Natural killer cell (primary cell): ENCODE measurements at regions not wholly inside any gene's neighbourhood (a gene's known extent, or its start where the extent isn't known, plus 50 kb on each side); places are given as distances from the start of the nearest gene placed in this dataset.
A peak's percentile ranks its signal among the peaks of the same experiment; 100 is the strongest.

ENCODE experiments used
- ATAC-seq, 3 donors: fragments of 150-1000 bp in 2 of 3; fragments of 200-7000 bp in 1 of 3; cut with Tn5 transposase; 1 replicate in 1 of 3; 2 replicates in 2 of 3; pipeline ENCODE4 v1.10.0; 2021; ENCODE audit warnings: mild to moderate bottlenecking in 2 of 3, moderate library complexity in 2 of 3
- DNase-seq, 2 donors: peaks; one replicate each; pipeline versions ENCODE4 v3.0.0 to v3.0.0-alpha.2; 2013 to 2021; ENCODE audit warnings: mixed read lengths in 1 of 2
- H3K27ac ChIP-seq: one replicate; pipeline ENCODE4 v1.5.1; 2013; ENCODE audit warnings: mild to moderate bottlenecking, low read length
- H3K27me3 ChIP-seq: one replicate; pipeline ENCODE4 v1.6.1; 2013; ENCODE audit warnings: low read length; ENCODE audit not compliant: control insufficient read depth, insufficient read depth
- H3K36me3 ChIP-seq: one replicate; pipeline ENCODE4 v1.6.1; 2013; ENCODE audit warnings: low read length; ENCODE audit not compliant: control insufficient read depth, insufficient read depth
- H3K4me1 ChIP-seq: one replicate; pipeline ENCODE4 v1.6.1; 2013; ENCODE audit warnings: low read length; ENCODE audit not compliant: control insufficient read depth, insufficient read depth
- H3K4me3 ChIP-seq: one replicate; pipeline ENCODE4 v1.5.1; 2013; ENCODE audit warnings: low read length
- H3K9me3 ChIP-seq: one replicate; pipeline ENCODE4 v1.6.1; 2013; ENCODE audit warnings: low read length; ENCODE audit not compliant: control insufficient read depth, insufficient read depth
- H3K27ac Mint-ChIP-seq, 2 donors: one replicate each; pipeline ENCODE4 v1.8.0; 2022; ENCODE audit warnings: mild to moderate bottlenecking in 2 of 2, mixed read lengths in 2 of 2, moderate library complexity in 1 of 2
- H3K27me3 Mint-ChIP-seq, 2 donors: one replicate each; pipeline ENCODE4 v1.8.0; 2022; ENCODE audit warnings: low read depth in 2 of 2, mixed read lengths in 2 of 2
- H3K36me3 Mint-ChIP-seq: one replicate; pipeline ENCODE4 v1.8.0; 2022; ENCODE audit warnings: mixed read lengths
- H3K4me1 Mint-ChIP-seq, 2 donors: one replicate each; pipeline ENCODE4 v1.8.0; 2022; ENCODE audit warnings: mixed read lengths in 2 of 2
- H3K4me3 Mint-ChIP-seq: one replicate; pipeline ENCODE4 v1.8.0; 2022; ENCODE audit warnings: mild to moderate bottlenecking, moderate library complexity, mixed read lengths
- H3K9me3 Mint-ChIP-seq, 2 donors: one replicate each; pipeline ENCODE4 v1.8.0; 2022; ENCODE audit warnings: mixed read lengths in 2 of 2
- WGBS: methylation state at CpG from one replicate; pipeline ENCODE4 v1.1.7; 2013; ENCODE audit warnings: missing lambda C conversion rate; ENCODE audit not compliant: insufficient coverage; 5-methylcytosine and 5-hydroxymethylcytosine counted together
- intact Hi-C: fragments of 100-400 bp; cut with micrococcal nuclease; formaldehyde crosslinking; loops from one replicate; pipeline ENCODE4 v1.14.2; 2022
- TF ChIP-seq, protein P1 (sequence below): fragments of 200-600 bp; IDR thresholded peaks from one replicate; pipeline ENCODE4 v1.8.0; 2022; ENCODE audit warnings: antibody characterized with exemption

DNA sequence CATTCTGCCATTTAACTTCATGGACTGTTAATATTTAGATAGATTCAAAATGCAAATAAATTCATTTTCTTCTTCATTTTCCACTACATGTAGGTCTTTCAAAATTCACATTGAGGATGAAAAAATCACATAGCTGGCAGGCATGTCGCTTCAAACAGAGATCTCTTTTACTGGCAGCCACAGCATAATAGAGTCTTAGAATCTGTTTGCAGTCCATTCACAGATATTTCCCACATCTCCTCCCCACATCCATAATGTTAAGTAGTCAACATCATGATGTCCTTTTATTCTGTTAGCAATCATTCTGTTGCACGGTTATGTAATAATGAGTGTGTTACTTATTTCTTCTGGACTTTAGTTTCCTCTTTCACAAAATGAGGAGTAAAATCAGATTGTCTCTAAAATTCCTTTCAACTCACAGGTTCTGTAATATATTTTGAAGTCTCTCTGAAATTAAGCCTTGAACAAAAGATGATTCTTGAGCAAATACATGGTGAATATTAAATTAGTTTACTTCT is 257.5 kb upstream of the SNX7 start:
- Histone ChIP-seq H3K4me1 (no peaks in the 10 kb centered on the region), H3K4me3 (no peak overlapping the region), H3K27ac (no peak overlapping the region), H3K27me3 (no peaks in the 10 kb centered on the region), H3K9me3 (no peaks in the 10 kb centered on the region), H3K36me3 (no peaks in the 10 kb centered on the region)
- Mint-ChIP-seq H3K4me3 (peak overlapping the region; percentile 47), H3K4me1 (peaks cover 35 to 44% of the 10 kb centered on the region in 2 donors), H3K27me3 (no peaks in the 10 kb centered on the region), H3K27ac (peak overlapping the region; percentile 88 to 90), H3K9me3 (no peaks in the 10 kb centered on the region), H3K36me3 (no peaks in the 10 kb centered on the region)
- DNase-seq (no peak), ATAC-seq (no peak)
- 86% methylated on average over 1 of the region's 2 CpGs for WGBS
- intact Hi-C loops = no loop called here
- TF ChIP-seq, protein P1, sequence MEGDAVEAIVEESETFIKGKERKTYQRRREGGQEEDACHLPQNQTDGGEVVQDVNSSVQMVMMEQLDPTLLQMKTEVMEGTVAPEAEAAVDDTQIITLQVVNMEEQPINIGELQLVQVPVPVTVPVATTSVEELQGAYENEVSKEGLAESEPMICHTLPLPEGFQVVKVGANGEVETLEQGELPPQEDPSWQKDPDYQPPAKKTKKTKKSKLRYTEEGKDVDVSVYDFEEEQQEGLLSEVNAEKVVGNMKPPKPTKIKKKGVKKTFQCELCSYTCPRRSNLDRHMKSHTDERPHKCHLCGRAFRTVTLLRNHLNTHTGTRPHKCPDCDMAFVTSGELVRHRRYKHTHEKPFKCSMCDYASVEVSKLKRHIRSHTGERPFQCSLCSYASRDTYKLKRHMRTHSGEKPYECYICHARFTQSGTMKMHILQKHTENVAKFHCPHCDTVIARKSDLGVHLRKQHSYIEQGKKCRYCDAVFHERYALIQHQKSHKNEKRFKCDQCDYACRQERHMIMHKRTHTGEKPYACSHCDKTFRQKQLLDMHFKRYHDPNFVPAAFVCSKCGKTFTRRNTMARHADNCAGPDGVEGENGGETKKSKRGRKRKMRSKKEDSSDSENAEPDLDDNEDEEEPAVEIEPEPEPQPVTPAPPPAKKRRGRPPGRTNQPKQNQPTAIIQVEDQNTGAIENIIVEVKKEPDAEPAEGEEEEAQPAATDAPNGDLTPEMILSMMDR = no peak

DNA sequence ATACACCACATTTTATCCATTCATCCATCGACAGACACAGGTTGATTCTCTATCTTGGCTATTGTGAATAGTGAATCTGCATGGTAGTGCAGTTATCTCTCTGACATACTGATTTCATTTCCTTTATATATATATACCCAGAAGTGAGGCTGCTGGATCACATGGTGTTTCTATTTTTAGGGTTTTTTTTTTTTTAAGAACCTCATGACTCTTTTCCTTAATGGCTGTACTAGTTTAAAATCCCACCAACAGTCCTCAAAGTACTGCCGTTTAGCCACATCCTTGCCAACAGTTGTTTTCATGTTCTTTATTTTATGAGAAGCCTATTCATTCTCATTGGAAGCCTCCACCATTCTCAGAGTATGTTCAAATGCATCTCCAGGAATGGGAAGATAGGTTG is 258.7 kb upstream of the SNX7 start:
- H3K27me3 Mint-ChIP-seq = no peaks in the 10 kb centered on the region
- no peak for DNase-seq
- ATAC-seq = peak in 1 of 3 donors; percentile 41
- H3K27me3 ChIP-seq = no peaks in the 10 kb centered on the region
- H3K36me3 Mint-ChIP-seq = no peaks in the 10 kb centered on the region
- no peaks in the 10 kb centered on the region for H3K9me3 Mint-ChIP-seq
- H3K9me3 ChIP-seq = no peaks in the 10 kb centered on the region
- H3K4me1 ChIP-seq = no peaks in the 10 kb centered on the region
- peaks cover 45 to 55% of the 10 kb centered on the region in 2 donors for H3K4me1 Mint-ChIP-seq
- intact Hi-C loops = no loop called here
- H3K27ac Mint-ChIP-seq = peak overlapping the region; percentile 88 to 90
- H3K4me3 ChIP-seq = no peak overlapping the region
- H3K36me3 ChIP-seq = no peaks in the 10 kb centered on the region
- no peak overlapping the region for H3K27ac ChIP-seq
- no peak overlapping the region for H3K4me3 Mint-ChIP-seq
- no CpG with 5 or more reads among the region's 2 CpGs for WGBS
- TF ChIP-seq, protein P1 = no peak

DNA sequence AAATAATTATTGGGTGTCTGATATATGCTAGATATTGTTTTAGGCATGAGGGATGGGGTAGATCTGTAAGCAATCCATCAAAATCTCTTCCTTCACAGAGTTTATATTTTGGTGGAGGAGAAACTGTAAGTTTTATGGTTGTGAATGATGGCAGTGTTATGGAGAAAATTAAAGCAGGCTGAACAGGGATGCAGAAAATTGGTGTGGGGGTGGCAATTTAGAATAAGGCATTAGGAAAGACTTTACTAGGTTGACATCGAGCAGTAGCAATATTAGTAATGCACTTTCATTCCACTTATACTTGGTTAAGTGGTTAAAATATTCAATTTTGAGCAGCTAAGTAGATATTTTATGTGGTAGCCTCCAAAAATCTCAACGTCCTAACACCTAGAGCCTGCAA is 261.1 kb upstream of the SNX7 start:
- no peak for ATAC-seq
- Histone ChIP-seq H3K9me3 (no peaks in the 10 kb centered on the region), H3K4me3 (no peak overlapping the region), H3K27ac (no peak overlapping the region), H3K27me3 (no peaks in the 10 kb centered on the region), H3K4me1 (no peaks in the 10 kb centered on the region), H3K36me3 (no peaks in the 10 kb centered on the region)
- Mint-ChIP-seq H3K4me3 (no peak overlapping the region), H3K4me1 (peaks cover 42 to 47% of the 10 kb centered on the region in 2 donors), H3K9me3 (no peaks in the 10 kb centered on the region), H3K27me3 (no peaks in the 10 kb centered on the region), H3K27ac (no peak overlapping the region), H3K36me3 (no peaks in the 10 kb centered on the region)
- intact Hi-C loops = no loop called here
- TF ChIP-seq, protein P1 = no peak
- no peak for DNase-seq
- WGBS = 100% methylated on average over 1 of the region's 2 CpGs

DNA sequence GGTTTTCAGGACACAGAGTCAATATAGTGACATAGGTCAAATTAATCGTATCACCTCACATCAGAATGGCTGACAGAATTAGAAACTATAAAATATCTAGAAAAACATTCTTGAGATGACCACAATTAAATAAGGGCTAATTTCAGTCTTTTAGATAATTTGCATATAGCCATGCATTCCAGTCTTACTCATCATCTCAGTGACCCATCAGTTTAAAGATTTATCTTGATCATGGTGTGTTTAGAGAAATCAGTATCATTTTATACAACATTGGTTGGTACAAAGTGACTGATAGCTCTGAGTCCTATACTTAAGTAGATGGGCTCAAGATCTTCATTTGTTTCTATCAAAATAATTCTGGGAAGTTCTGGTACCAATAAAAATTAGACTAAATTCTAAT is 262.3 kb upstream of the SNX7 start:
- WGBS = no CpG with 5 or more reads among the region's 1 CpG
- H3K36me3 Mint-ChIP-seq = no peaks in the 10 kb centered on the region
- H3K9me3 Mint-ChIP-seq = no peaks in the 10 kb centered on the region
- intact Hi-C loops = no loop called here
- TF ChIP-seq, protein P1 = no peak
- ATAC-seq (no peak), DNase-seq (no peak)
- H3K4me1 ChIP-seq = no peaks in the 10 kb centered on the region
- no peak overlapping the region for H3K27ac Mint-ChIP-seq
- H3K4me1 Mint-ChIP-seq = peaks cover 31 to 38% of the 10 kb centered on the region in 2 donors
- H3K9me3 ChIP-seq = no peaks in the 10 kb centered on the region
- no peaks in the 10 kb centered on the region for H3K27me3 ChIP-seq
- H3K27ac ChIP-seq = no peak overlapping the region
- no peaks in the 10 kb centered on the region for H3K36me3 ChIP-seq
- H3K4me3 Mint-ChIP-seq = no peak overlapping the region
- H3K27me3 Mint-ChIP-seq = no peaks in the 10 kb centered on the region
- H3K4me3 ChIP-seq = no peak overlapping the region
